ENCODE measurements at regions not wholly inside any gene's neighbourhood (a gene's known extent, or its start where the extent isn't known, plus 50 kb on each side); places are given as distances from the start of the nearest gene placed in this dataset.

DNA sequence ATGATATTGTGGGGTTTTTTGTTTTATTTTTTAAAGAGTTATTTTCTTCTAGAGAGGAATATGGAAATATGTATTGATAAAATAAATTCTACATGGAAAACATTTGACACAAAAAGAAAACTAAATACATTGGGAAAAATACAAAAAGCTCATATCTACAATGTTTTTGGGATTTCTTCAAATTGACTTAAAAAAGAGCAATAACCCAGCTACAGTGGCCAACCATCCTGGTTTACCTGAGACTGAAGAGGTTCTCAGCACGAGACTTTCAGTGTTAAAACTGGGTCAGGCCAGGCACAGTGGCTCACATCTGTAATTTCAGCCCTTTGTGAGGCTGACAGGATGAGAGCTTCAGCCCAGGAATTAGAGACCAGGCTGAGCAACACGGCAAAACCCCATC lies 56.7 kb upstream of the MYCN start:
- Histone ChIP-seq H3K36me3 (ENCODE audit: control insufficient read depth in 3 of 3, insufficient read depth in 2 of 3, low read depth in 1 of 3, low read length in 3 of 3) (no peaks in the 10 kb centered on the region), H3K9me3 (ENCODE audit: control insufficient read depth in 2 of 2, insufficient read depth in 1 of 2, low read depth in 1 of 2, low read length in 1 of 2) (peaks cover 0 to 1% of the 10 kb centered on the region in 2 donors), H3K4me1 (ENCODE audit: control insufficient read depth in 3 of 3, insufficient read depth in 2 of 3, low read depth in 1 of 3, low read length in 2 of 3) (peaks cover 0 to 2% (median 0%) of the 10 kb centered on the region in 3 donors), H3K4me3 (ENCODE audit: low read depth in 1 of 3, low read length in 3 of 3) (no peak overlapping the region), H3K27me3 (ENCODE audit: control insufficient read depth in 3 of 3, insufficient read depth in 3 of 3, low read length in 3 of 3) (no peaks in the 10 kb centered on the region), H3K27ac (ENCODE audit: low read depth in 1 of 3, low read length in 2 of 3) (no peak overlapping the region)
- WGBS, 3 donors, result 64 to 83% (median 74%) methylated on average over 2 of the region's 2 CpGs
- no peak for DNase-seq
- FAIRE-seq, result no peak

DNA sequence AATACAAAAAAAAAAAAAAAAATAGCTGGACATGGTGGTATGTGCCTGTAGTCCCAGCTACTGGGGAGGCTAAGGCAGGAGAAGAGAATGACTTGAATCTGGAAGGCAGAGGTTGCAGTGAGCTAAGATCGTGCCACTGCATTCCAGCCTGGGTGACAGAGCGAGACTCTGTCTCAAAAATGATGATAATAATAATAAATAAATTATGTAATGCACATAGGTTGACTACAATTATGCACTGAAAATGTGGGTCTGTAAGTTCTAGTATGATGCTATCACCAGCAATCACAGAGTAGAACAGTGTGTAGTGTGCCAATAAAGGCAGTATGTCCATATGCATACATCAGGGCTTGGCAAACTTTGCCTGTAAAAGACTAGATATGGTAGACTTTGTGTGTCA lies 55.6 kb upstream of the MYCN start:
- FAIRE-seq, result no peak
- no peak overlapping the region for H3K4me3 ChIP-seq (ENCODE audit: low read depth in 1 of 3, low read length in 3 of 3)
- H3K4me1 ChIP-seq (ENCODE audit: control insufficient read depth in 3 of 3, insufficient read depth in 2 of 3, low read depth in 1 of 3, low read length in 2 of 3), result peaks cover 0 to 7% (median 0%) of the 10 kb centered on the region in 3 donors
- peaks cover 0 to 1% of the 10 kb centered on the region in 2 donors for H3K9me3 ChIP-seq (ENCODE audit: control insufficient read depth in 2 of 2, insufficient read depth in 1 of 2, low read depth in 1 of 2, low read length in 1 of 2)
- no peaks in the 10 kb centered on the region for H3K36me3 ChIP-seq (ENCODE audit: control insufficient read depth in 3 of 3, insufficient read depth in 2 of 3, low read depth in 1 of 3, low read length in 3 of 3)
- no peak overlapping the region for H3K27ac ChIP-seq (ENCODE audit: low read depth in 1 of 3, low read length in 2 of 3)
- no peak for DNase-seq
- H3K27me3 ChIP-seq (ENCODE audit: control insufficient read depth in 3 of 3, insufficient read depth in 3 of 3, low read length in 3 of 3), result no peaks in the 10 kb centered on the region
- WGBS, 3 donors, result 93 to 97% (median 95%) methylated on average over 2 of the region's 2 CpGs

DNA sequence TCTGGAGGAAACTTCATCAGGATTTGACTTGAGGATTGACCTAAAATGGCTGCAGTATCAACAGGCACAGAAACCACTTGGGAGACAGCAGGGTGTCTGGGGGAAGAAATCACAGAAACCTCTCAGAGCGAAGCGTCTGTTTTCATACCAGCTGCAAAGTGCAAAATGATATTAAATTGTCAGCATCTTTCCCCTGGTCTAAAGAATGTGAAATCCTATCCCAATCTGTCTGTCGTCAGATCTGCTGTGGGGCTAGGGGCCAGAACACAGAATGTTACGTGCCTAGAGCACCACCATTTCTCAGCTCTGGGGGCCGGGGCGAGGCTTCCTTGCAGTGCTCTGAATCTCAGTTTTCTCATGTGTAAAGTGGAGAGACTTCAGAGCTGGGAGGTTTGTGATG lies 54.1 kb upstream of the MYCN start:
- DNase-seq, result no peak
- Histone ChIP-seq H3K27me3 (ENCODE audit: control insufficient read depth in 3 of 3, insufficient read depth in 3 of 3, low read length in 3 of 3) (no peaks in the 10 kb centered on the region), H3K36me3 (ENCODE audit: control insufficient read depth in 3 of 3, insufficient read depth in 2 of 3, low read depth in 1 of 3, low read length in 3 of 3) (no peaks in the 10 kb centered on the region), H3K9me3 (ENCODE audit: control insufficient read depth in 2 of 2, insufficient read depth in 1 of 2, low read depth in 1 of 2, low read length in 1 of 2) (no peaks in the 10 kb centered on the region), H3K4me1 (ENCODE audit: control insufficient read depth in 3 of 3, insufficient read depth in 2 of 3, low read depth in 1 of 3, low read length in 2 of 3) (peaks cover 0 to 18% (median 0%) of the 10 kb centered on the region in 3 donors), H3K4me3 (ENCODE audit: low read depth in 1 of 3, low read length in 3 of 3) (no peak overlapping the region), H3K27ac (ENCODE audit: low read depth in 1 of 3, low read length in 2 of 3) (no peak overlapping the region)
- no peak for FAIRE-seq
- WGBS, 3 donors, result 77 to 92% (median 90%) methylated on average over 6 of the region's 6 CpGs

DNA sequence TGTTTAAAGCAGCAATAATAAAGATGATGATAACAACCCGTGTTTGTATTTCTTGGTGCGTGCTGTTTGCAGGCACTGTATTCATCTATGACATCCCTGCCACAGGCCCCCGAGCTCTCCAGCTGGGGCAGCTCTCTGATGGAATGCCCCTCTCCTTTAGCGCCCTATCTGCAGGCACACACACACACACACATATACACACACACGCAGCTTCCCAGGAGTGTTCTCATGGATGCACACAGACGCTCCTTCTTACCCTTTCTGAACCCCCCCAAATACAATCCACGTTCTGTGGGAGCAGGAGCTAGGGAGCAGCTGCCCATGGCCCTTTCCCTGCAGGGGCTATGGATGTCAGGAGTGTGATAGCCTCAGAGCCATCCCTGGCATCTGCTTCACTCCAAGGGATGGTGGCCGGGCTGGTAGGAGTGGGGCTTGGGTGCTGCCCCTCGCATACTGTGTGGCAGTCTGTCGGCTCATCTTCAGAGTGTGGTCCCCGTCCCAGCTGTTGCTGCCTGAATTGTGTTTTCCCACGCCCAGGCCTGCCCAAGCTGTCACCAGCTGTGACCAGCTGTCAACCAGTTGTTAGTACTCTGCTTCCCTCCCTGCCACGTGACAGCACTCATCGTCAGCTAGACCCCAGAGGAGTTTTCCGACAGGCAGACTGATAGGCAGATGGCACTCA lies 50.8 kb upstream of the MYCN start:
- H3K27me3 ChIP-seq (ENCODE audit: control insufficient read depth in 3 of 3, insufficient read depth in 3 of 3, low read length in 3 of 3), result no peaks in the 10 kb centered on the region
- FAIRE-seq (no peak), DNase-seq (peak in 1 of 2 donors; percentile 36)
- H3K27ac ChIP-seq (ENCODE audit: low read depth in 1 of 3, low read length in 2 of 3), result no peak overlapping the region
- H3K9me3 ChIP-seq (ENCODE audit: control insufficient read depth in 2 of 2, insufficient read depth in 1 of 2, low read depth in 1 of 2, low read length in 1 of 2), result no peaks in the 10 kb centered on the region
- no peak overlapping the region for H3K4me3 ChIP-seq (ENCODE audit: low read depth in 1 of 3, low read length in 3 of 3)
- H3K4me1 ChIP-seq (ENCODE audit: control insufficient read depth in 3 of 3, insufficient read depth in 2 of 3, low read depth in 1 of 3, low read length in 2 of 3), result peaks cover 0 to 24% (median 0%) of the 10 kb centered on the region in 3 donors
- H3K36me3 ChIP-seq (ENCODE audit: control insufficient read depth in 3 of 3, insufficient read depth in 2 of 3, low read depth in 1 of 3, low read length in 3 of 3), result no peaks in the 10 kb centered on the region
- 57 to 58% (median 57%) methylated on average over 15 of the region's 15 CpGs for WGBS, 3 donors

DNA sequence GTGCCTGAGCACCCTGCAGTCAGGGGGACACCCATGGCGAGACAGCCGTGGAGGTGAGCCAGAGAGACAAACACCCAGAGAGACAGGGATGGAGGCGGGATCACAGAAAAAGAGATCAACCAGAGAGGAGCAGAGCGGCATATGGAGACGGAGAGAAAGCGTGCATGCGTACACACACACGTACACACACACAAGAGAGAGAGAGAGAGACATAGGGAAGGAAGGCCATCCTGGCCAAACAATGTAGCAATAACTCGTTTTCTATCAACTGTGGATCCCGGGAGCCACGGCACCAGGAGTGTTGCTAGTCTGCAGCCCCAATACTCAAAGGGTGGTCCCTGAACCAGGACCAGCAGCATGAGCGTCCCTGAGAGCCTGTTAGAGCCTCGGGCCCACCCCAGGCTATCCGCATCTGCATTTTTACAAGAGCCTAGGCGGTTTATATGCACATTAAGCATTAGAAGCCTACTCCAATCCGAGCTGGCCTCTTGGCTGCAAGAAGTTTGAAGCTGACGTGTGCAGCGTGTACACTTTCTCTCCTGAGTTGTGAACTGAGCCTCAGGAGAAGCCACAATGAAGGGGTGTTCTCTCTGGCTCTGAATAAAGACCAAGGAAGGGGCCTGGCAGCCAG lies 50.1 kb upstream of the MYCN start:
- peaks cover 0 to 24% (median 0%) of the 10 kb centered on the region in 3 donors for H3K4me1 ChIP-seq (ENCODE audit: control insufficient read depth in 3 of 3, insufficient read depth in 2 of 3, low read depth in 1 of 3, low read length in 2 of 3)
- H3K9me3 ChIP-seq (ENCODE audit: control insufficient read depth in 2 of 2, insufficient read depth in 1 of 2, low read depth in 1 of 2, low read length in 1 of 2), result no peaks in the 10 kb centered on the region
- H3K27ac ChIP-seq (ENCODE audit: low read depth in 1 of 3, low read length in 2 of 3), result no peak overlapping the region
- no peak overlapping the region for H3K4me3 ChIP-seq (ENCODE audit: low read depth in 1 of 3, low read length in 3 of 3)
- DNase-seq (no peak), FAIRE-seq (no peak)
- 75 to 82% (median 77%) methylated on average over 18 of the region's 18 CpGs for WGBS, 3 donors
- no peaks in the 10 kb centered on the region for H3K36me3 ChIP-seq (ENCODE audit: control insufficient read depth in 3 of 3, insufficient read depth in 2 of 3, low read depth in 1 of 3, low read length in 3 of 3)
- H3K27me3 ChIP-seq (ENCODE audit: control insufficient read depth in 3 of 3, insufficient read depth in 3 of 3, low read length in 3 of 3), result no peaks in the 10 kb centered on the region

Measured in small intestine (tissue), 7 donors.